SH-SY5Y (cell line): ENCODE measurements at regions not wholly inside any gene's neighbourhood (a gene's known extent, or its start where the extent isn't known, plus 50 kb on each side); places are given as distances from the start of the nearest gene placed in this dataset.

Experiments
- GATA2 ChIP-seq: IDR thresholded peaks from 2 replicates; pipeline ENCODE4 v1.6.1; 2011; ENCODE audit warnings: mild to moderate bottlenecking, low read depth, low read length
- GATA3 ChIP-seq: IDR thresholded peaks from 2 replicates; pipeline ENCODE4 v1.6.1; 2011; ENCODE audit warnings: low read depth, mild to moderate bottlenecking, low read length, moderate library complexity

DNA sequence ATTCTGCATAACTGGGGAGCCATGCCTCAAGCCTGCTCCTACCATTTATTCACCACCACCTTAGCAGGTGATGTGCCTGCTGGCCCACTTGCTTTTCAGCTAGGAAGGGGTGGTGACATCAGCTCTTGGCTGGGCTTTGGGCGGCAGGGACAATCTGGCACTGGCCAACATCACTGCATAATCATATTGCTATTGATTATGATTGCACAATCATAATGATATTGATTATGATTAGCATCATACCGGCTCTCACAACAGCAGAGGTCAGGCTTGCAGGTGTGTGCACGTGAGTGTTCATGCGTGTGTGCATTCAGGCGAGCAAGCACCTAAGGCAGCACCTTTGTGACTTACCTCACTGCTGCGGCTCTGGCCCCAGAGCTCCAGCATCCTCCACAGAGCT, 273.8 kb downstream of the AJAP1 start:
- TF ChIP-seq GATA3 = no peak

- no peak for TF ChIP-seq GATA3
- TF ChIP-seq GATA2 = no peak
These were observed 269.9 kb downstream of the AJAP1 start for GRCh38 chr1:4924356-4924755.

DNA sequence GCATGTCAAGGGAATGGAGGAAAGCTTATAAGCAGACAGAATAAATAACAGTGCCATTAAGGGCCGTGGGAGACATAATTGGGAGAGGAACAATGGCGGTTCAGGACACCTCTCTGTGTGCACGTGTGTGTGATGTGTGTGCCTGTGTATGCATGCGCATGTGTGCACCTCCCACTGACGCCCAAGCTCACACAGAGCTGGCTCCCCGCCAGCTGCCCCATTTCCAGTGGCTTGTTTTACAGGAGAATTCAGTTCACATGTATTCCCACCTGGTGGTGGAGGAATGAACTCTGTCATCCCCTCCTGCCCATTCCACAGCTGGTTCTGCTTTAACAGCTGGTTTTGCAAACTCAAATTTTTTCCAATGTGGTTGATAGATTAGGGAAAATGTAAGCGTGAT, 262.2 kb downstream of the AJAP1 start:
- no peak for TF ChIP-seq GATA3
- TF ChIP-seq GATA2 = no peak

- no peak for TF ChIP-seq GATA2
- no peak for TF ChIP-seq GATA3
These were observed 260.7 kb downstream of the AJAP1 start for GRCh38 chr1:4915154-4915553.

GRCh38 chr1:4908486-4908885, 254.1 kb downstream of the AJAP1 start:
- TF ChIP-seq GATA3 (no peak), GATA2 (no peak)

GRCh38 chr1:4894566-4894965, 240.2 kb downstream of the AJAP1 start:
- no peak for TF ChIP-seq GATA2
- TF ChIP-seq GATA3 = no peak

GRCh38 chr1:4880626-4881025, 226.2 kb downstream of the AJAP1 start:
- TF ChIP-seq GATA2 = no peak

- no peak for TF ChIP-seq GATA3
- no peak for TF ChIP-seq GATA2
These were observed 223.0 kb downstream of the AJAP1 start for GRCh38 chr1:4877426-4877825.

DNA sequence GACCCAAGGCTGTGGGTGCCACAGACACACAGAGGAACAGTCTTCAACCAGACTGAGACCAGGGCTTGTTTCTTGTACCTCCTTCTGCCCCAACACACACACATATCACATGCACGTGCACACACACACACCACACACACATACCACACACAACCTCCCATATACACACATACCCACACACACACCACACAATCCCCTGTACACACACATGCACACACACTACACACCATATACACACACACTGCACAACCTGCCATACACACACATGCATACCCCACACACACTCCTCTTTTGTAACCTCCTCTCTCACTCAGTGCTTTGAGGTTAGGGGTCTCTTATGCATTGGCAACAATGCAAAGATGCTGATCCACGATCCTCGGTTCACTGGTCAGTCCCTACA, 217.0 kb downstream of the AJAP1 start:
- TF ChIP-seq GATA3 (no peak), GATA2 (no peak)

GRCh38 chr1:4868521-4868920, 214.1 kb downstream of the AJAP1 start:
- no peak for TF ChIP-seq GATA2
- no peak for TF ChIP-seq GATA3

DNA sequence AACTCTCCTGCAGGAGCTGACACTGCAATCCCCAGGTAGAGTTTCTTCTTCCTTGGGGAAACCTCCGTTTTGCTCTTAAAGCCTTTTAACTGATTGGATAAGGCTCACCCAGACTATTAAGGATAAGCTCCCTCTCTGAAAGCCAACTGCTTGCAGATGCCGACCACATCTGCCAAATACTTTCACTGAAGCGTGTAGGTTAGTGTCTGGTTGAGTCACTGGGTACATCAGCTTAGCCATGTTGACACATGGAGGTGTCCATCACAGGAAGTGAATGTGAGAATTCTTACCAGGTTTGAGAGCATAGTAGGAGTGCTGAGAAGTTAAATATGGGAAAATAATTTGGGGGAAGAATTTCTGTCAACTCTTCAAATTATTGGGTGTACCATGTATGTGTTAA, 202.0 kb downstream of the AJAP1 start:
- TF ChIP-seq GATA2 (no peak), GATA3 (no peak)

DNA sequence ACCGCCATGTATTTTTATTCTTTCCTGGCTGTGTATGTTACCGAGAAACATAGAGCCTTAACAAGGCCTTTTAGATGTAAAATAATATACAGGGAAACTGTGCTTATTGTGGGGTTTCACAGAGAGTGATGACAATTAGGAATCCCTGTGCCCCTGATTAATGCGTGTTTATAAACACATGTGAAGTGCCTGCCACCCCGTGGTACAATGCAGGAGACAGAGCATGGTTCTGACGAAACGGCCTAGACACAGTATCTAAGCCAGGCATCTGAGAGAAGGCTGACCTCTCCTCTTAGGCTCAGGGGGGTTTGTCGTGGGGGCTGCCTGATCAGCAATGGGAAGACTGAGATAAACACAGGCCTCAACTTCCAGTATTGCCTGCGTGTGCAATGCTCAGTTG, 200.0 kb downstream of the AJAP1 start:
- TF ChIP-seq GATA3 = no peak
- no peak for TF ChIP-seq GATA2

- no peak for TF ChIP-seq GATA3
- no peak for TF ChIP-seq GATA2
These were observed 199.5 kb downstream of the AJAP1 start for GRCh38 chr1:4853904-4854303.

GRCh38 chr1:4851385-4852065, 197.1 kb downstream of the AJAP1 start:
- no peak for TF ChIP-seq GATA3
- TF ChIP-seq GATA2 = no peak

GRCh38 chr1:4848431-4848830, 194.0 kb downstream of the AJAP1 start:
- TF ChIP-seq GATA2 = no peak
- TF ChIP-seq GATA3 = no peak

GRCh38 chr1:4847711-4848110, 193.3 kb downstream of the AJAP1 start:
- no peak for TF ChIP-seq GATA3
- TF ChIP-seq GATA2 = no peak
